ENCODE measurements at regions not wholly inside any gene's neighbourhood (a gene's known extent, or its start where the extent isn't known, plus 50 kb on each side); places are given as distances from the start of the nearest gene placed in this dataset.

GRCh38 chr3:182233957-182234356 is 522.2 kb downstream of the SOX2 start:
- TF ChIP-seq GABPA (IDR thresholded peaks at IDR 0.05 in 1 of 2, conservative IDR thresholded peaks at IDR 0.05 in 1 of 2) (no peak), RXRA (IDR thresholded peaks at IDR 0.05) (no peak), EGR1 (IDR thresholded peaks at IDR 0.05; ENCODE audit: low read depth in 2 of 2) (no peak), TAF1 (conservative IDR thresholded peaks at IDR 0.05) (no peak), HNF4A (conservative IDR thresholded peaks at IDR 0.05) (no peak), YY1 (IDR thresholded peaks at IDR 0.05) (no peak), NR2F2 (IDR thresholded peaks at IDR 0.05) (no peak), REST (IDR thresholded peaks at IDR 0.05) (no peak), SP1 (IDR thresholded peaks at IDR 0.05) (no peak), FOXA1 (IDR thresholded peaks at IDR 0.05) (no peak), FOXA2 (IDR thresholded peaks at IDR 0.05) (no peak), RAD21 (IDR thresholded peaks at IDR 0.05) (no peak)
- TF ChIP-seq, protein P1, sequence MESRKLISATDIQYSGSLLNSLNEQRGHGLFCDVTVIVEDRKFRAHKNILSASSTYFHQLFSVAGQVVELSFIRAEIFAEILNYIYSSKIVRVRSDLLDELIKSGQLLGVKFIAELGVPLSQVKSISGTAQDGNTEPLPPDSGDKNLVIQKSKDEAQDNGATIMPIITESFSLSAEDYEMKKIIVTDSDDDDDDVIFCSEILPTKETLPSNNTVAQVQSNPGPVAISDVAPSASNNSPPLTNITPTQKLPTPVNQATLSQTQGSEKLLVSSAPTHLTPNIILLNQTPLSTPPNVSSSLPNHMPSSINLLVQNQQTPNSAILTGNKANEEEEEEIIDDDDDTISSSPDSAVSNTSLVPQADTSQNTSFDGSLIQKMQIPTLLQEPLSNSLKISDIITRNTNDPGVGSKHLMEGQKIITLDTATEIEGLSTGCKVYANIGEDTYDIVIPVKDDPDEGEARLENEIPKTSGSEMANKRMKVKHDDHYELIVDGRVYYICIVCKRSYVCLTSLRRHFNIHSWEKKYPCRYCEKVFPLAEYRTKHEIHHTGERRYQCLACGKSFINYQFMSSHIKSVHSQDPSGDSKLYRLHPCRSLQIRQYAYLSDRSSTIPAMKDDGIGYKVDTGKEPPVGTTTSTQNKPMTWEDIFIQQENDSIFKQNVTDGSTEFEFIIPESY (IDR thresholded peaks at IDR 0.05) = no peak
- TF ChIP-seq, protein P2, sequence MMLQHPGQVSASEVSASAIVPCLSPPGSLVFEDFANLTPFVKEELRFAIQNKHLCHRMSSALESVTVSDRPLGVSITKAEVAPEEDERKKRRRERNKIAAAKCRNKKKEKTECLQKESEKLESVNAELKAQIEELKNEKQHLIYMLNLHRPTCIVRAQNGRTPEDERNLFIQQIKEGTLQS (IDR thresholded peaks at IDR 0.05) = no peak
- TF ChIP-seq, protein P3, sequence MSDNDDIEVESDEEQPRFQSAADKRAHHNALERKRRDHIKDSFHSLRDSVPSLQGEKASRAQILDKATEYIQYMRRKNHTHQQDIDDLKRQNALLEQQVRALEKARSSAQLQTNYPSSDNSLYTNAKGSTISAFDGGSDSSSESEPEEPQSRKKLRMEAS (IDR thresholded peaks at IDR 0.05) = no peak
- Histone ChIP-seq H3K27me3 (ENCODE audit: control insufficient read depth in 4 of 4, insufficient read depth in 4 of 4, low read length in 3 of 4) (peaks cover 0 to 6% (median 0%) of the 10 kb centered on the region in 4 donors), H3K4me3 (ENCODE audit: low read depth in 1 of 3, low read length in 3 of 3) (no peak overlapping the region), H3K27ac (ENCODE audit: low read depth in 1 of 2, low read length in 2 of 2) (no peak overlapping the region), H3K9me3 (ENCODE audit: control insufficient read depth in 4 of 4, low read length in 3 of 4) (no peaks in the 10 kb centered on the region), H3K4me1 (ENCODE audit: control insufficient read depth in 4 of 4, insufficient read depth in 4 of 4, low read length in 3 of 4) (no peaks in the 10 kb centered on the region), H3K36me3 (ENCODE audit: control insufficient read depth in 4 of 4, insufficient read depth in 3 of 4, low read depth in 1 of 4, low read length in 3 of 4) (no peaks in the 10 kb centered on the region), H3K9ac (ENCODE audit: low read depth in 1 of 2, low read length in 2 of 2) (no peak overlapping the region)
- WGBS = 36% methylated on average over 3 of the region's 3 CpGs
- DNase-seq (ENCODE audit: low spot score) = no peak

DNA sequence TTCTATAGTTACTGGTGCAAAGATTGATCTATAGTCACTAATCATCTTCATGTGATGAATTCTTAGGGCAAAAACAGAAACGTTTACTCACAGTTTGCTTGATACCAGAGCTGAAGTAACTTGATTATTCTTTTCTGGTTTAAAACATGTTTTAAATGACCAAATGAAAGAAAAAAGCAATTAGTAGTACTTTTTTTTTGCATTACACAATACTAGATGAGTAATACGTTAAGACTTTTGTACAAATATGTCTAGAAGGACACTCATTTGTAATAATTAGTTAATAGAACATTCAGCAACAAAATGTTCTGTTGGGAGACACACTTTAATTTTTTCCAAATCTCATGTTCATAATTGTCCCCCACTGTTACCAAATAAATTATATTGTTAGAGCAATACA is 523.2 kb downstream of the SOX2 start:
- Histone ChIP-seq H3K27me3 (ENCODE audit: control insufficient read depth in 4 of 4, insufficient read depth in 4 of 4, low read length in 3 of 4) (peaks cover 0 to 6% (median 0%) of the 10 kb centered on the region in 4 donors), H3K36me3 (ENCODE audit: control insufficient read depth in 4 of 4, insufficient read depth in 3 of 4, low read depth in 1 of 4, low read length in 3 of 4) (no peaks in the 10 kb centered on the region), H3K9me3 (ENCODE audit: control insufficient read depth in 4 of 4, low read length in 3 of 4) (no peaks in the 10 kb centered on the region), H3K4me3 (ENCODE audit: low read depth in 1 of 3, low read length in 3 of 3) (no peak overlapping the region), H3K27ac (ENCODE audit: low read depth in 1 of 2, low read length in 2 of 2) (no peak overlapping the region), H3K9ac (ENCODE audit: low read depth in 1 of 2, low read length in 2 of 2) (no peak overlapping the region), H3K4me1 (ENCODE audit: control insufficient read depth in 4 of 4, insufficient read depth in 4 of 4, low read length in 3 of 4) (no peaks in the 10 kb centered on the region)
- 75% methylated on average over 2 of the region's 2 CpGs for WGBS
- DNase-seq (ENCODE audit: low spot score) = no peak
- no peak for TF ChIP-seq REST (IDR thresholded peaks at IDR 0.05)
- no peak for TF ChIP-seq NR2F2 (IDR thresholded peaks at IDR 0.05)
- no peak for TF ChIP-seq TAF1 (conservative IDR thresholded peaks at IDR 0.05)
- TF ChIP-seq RAD21 (IDR thresholded peaks at IDR 0.05) = no peak
- TF ChIP-seq, protein P1 (IDR thresholded peaks at IDR 0.05) = no peak
- no peak for TF ChIP-seq FOXA2 (IDR thresholded peaks at IDR 0.05)
- no peak for TF ChIP-seq FOXA1 (IDR thresholded peaks at IDR 0.05)
- TF ChIP-seq RXRA (IDR thresholded peaks at IDR 0.05) = no peak
- TF ChIP-seq HNF4A (conservative IDR thresholded peaks at IDR 0.05) = no peak
- no peak for TF ChIP-seq EGR1 (IDR thresholded peaks at IDR 0.05; ENCODE audit: low read depth in 2 of 2)
- no peak for TF ChIP-seq GABPA (IDR thresholded peaks at IDR 0.05 in 1 of 2, conservative IDR thresholded peaks at IDR 0.05 in 1 of 2)
- TF ChIP-seq, protein P2 (IDR thresholded peaks at IDR 0.05) = no peak
- no peak for TF ChIP-seq CTCF (IDR thresholded peaks at IDR 0.05; ENCODE audit: low read depth, low read length, missing input control)
- TF ChIP-seq YY1 (IDR thresholded peaks at IDR 0.05) = no peak
- no peak for TF ChIP-seq JUND (IDR thresholded peaks at IDR 0.05)
